ENCODE measurements at regions not wholly inside any gene's neighbourhood (a gene's known extent, or its start where the extent isn't known, plus 50 kb on each side); places are given as distances from the start of the nearest gene placed in this dataset.
"Not testable (repeated sequence)": the region's sequence is repeated elsewhere in the genome, so short reads cannot be mapped to it uniquely, and the experiment has no call there.

DNA sequence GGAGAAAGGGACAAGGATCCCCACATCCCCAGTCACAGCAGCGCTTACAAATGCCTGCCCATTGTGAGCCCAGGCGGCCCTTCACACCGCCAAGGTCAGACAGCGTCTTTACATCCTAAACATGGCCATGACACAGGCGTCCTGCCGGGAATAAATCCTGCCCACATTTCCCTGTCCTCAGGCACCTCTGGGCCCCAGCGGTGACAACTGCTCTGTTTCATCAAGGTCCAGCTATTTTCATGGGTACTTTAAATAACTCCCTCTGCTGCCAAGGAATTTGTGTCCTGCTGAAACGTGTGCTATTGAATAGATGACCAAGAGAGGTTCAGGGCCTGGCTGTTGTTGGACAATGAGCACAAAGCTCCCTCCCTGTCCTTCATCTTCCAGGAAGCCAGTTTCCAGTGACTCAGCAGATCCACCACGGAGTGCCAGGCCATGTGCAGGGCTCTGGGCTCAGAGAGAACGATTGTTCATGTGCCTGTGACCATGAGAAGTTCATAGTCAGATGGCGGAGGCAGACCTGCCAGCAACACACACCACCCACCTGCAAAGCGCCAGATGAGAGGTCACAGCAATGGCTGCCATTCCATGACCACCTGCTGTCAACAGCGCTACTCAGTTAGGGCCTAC is 195.8 kb downstream of the MATN1 start:
- DNase-seq (ENCODE audit: low read depth in 2 of 2), result no peak

DNA sequence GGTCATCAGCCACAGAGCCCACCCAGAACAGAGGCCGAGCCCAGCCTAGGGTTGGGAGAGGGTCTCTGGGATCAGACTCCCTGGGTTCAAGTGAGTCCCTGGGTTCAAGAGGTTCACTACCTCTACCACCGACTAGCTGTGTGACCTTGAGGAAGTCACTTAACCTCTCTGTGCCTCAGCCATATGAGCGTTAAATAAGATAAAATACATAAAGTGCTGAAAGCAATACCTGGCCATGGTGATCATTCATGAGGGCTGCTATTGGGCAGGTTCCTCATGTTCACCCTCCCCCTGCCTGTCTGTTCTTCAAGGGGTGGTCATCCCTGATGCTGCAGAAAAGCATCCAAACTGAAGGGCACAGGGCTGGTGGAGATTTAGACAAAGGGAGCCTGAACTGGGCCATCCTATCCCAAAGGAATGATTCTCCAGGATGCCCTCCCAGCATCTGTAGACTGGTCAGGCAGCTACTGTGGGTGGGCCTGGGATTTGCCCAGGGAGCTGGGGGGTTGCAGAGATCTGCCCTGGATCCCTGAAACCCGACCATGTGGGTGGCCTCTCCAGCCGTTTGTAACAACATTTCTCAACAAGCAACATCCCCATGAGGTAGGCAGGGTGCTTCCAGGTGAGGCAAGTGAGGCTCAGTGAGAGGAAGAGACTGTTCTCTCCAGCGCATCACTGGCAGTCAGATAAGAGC is 196.6 kb downstream of the MATN1 start:
- DNase-seq (ENCODE audit: low read depth in 2 of 2), result no peak

DNA sequence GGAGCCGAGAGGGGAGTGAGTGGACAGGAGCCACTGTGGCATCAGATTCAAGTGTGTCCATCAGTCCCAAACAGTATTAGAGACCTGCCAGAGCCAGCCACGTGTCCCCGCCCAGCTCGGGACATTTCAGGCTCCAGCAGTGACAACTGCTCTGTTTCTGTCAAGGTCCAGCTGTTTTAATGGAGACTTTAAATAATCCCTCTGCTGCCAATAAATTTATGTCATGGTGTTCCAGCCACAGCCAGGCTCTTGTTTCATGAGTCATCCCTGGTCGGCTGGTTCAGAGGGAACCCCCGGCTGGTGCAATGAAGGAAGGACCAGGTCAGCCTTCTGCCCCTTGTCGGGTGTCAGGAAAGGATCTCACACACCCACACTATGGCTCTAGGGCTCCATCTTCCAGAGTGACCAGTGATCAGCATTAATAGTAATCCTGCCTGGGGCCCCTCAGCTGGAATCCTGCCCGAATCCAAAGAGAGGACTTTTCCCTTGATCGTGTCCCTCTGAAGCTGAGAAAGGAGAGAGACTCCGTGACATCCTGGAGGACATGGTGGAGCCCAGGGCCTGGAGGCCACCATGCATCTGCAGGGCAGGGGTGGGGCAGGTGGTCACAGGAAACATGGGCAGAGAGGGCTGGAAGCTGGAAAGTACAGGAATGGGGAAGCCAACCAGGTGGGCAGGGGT is 197.3 kb downstream of the MATN1 start:
- no peak for DNase-seq (ENCODE audit: low read depth in 2 of 2)

DNA sequence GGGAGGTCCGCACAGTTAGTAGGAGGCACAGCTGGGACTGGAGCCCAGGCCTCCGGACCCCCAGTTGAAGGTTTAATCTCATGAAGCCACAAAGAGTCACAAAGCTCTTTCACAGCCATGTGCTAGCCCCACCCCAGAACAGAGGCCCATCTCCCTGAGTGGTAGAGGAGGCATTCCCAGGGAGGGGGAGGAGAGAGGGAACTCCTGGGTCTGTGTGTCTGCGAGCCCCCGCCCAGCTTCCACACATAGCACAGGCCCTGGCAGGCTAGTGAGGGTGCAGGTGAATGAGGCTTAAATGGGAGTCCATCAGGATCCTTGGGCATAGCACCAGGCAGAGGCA is 197.8 kb downstream of the MATN1 start:
- DNase-seq (ENCODE audit: low read depth in 2 of 2), result no peak

DNA sequence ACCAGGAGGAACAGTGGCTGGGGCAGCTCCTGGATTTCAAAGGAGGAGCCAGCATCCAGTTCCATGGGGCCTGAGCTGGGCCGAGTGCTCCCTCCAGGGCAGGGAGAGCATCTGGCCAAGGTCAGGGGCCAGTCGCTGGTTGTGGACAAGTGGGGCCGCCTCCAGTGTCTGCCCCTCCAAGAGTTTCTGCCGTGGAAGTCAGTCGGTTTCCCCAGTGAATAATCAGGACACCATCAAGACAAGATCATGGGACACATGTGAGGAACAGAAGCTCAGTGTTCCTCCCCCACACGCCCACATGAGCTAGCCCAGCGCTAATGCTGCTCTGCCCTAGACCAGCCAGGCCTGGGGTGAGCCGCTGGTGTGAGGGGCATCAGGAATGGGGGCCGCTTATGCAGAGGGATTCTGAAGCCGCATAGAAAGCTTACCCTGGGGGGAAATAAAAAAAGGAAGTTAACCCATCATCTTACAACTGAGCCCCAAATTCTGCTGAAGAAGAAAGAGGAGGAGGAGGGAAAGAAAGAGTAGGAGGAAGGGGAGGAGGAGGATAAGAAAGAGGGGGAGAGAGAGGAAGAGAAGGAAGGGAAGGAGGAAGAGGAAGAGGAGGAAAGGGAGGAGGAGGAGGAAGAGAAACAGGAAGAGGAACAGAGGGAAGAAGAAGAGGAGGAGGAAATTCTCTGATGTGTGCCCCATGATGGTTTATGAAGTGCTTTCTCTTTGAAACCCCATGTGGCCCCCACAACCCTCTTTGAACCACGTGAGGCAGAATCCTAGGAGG is 198.4 kb downstream of the MATN1 start:
- no peak for DNase-seq (ENCODE audit: low read depth in 2 of 2)

DNA sequence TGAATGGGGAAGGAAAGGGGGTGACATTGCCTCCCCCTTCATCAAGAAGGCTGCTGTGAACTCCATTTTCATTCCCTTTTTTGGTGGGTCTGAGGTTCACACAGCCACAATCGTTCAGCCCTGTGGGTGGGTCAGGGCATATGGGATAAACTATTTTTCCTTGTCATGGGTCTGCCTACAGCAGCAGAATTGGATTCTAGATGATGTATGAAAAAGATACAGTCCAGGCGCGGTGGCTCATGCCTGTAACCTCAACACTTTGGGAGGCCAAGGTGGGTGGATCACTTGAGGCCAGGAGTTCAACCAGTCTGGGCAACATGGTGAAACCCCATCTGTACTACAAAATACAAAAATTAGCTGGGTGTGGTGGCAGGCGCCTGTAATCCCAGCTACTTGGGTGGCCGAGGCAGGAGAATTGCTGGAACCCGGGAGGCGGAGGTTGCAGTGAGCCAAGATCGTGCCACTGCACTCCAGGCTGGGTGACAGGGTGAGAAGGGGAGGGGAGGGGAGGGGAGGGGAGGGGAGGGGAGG is 199.3 kb downstream of the MATN1 start:
- not testable (repeated sequence) for DNase-seq (ENCODE audit: low read depth in 2 of 2)

DNA sequence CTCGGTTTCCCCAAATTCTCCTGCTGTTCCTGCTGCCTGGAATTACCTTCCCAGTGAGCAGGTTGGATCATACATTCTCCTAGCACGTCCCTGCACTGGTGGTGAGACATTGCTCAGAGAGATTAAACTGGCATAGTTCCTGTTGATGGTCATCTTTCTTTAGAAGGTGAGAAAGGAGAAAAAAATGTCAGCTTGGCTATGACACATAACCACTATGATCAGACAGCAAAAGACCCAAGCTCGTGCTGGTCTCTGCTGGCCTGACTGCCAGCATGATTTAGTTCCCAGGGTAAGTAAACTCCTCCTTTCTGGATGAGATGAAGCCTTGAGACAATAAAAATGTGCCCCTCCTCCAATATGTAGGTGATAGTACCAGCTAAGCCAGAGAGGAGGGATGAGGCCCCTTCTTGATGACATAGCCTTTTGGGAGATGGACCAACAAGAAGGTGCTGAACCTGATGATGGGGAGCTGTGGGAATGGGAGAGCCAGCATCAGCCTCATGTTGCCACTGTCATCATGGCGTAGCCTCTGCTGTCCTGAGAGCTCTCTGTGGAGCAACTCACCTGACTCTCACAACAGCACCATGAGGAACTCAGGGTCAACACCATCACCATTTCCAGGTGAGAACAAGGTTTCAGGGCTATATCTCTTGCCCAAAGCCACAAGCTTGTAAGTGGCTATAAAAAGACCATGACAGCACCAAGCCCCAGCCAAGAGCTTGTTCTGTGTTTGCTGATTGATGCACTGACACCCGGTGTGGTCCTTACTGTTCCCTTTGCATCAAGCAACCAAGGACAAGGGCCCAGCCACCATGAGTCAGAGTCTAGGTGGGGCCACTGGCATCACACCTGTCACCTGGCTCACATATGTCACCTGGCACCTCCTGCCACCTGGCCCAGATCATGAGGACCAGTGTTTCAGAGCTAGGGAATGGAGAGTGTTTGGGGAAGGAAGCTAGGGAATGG is 200.0 kb downstream of the MATN1 start:
- no peak for DNase-seq (ENCODE audit: low read depth in 2 of 2)

DNA sequence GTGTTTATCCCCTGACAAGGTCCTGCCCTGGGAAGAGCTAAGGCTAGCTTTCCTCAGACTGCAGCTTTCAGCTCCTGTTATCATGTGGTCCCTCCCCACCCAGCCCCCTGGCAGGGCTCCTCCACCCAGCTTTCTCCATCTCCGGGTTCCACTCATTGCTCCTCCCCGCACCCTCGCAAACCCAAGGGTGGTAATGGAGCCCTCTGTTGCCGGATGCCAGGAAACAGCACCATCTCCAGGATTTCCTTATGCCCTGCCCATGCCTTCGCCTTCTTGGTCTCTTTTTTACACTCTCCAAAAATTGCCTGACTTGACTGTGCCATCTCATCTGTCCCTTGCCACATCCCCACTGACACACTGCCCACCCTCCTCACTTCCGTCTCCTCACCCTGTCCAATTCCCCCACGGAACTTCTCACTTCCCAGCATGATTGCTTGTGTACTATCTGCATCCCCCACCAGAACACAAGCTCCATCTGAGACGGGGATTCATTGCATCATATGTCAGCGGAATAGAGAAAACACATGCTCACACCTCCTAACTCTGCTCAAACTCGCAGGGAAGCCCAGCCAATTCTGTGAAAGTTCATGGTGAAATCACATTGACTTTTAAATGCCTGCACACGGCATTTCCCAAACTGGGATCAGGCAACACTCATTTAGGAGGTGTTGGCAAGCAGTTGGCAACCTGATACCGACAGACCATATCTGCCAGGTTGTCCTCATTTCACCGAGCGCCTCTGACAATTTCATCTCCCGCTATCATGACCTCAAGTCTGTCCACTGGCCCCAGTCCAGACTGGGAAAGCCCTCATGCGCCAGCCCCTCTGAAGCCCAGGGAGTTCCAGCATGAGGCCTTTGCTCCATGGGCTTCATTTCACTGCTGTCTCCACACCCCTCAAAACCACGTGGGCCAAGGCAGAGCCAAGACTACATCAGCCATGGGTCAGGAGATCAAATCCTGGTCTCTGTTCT is 201.1 kb downstream of the MATN1 start:
- no peak for DNase-seq (ENCODE audit: low read depth in 2 of 2)

DNA sequence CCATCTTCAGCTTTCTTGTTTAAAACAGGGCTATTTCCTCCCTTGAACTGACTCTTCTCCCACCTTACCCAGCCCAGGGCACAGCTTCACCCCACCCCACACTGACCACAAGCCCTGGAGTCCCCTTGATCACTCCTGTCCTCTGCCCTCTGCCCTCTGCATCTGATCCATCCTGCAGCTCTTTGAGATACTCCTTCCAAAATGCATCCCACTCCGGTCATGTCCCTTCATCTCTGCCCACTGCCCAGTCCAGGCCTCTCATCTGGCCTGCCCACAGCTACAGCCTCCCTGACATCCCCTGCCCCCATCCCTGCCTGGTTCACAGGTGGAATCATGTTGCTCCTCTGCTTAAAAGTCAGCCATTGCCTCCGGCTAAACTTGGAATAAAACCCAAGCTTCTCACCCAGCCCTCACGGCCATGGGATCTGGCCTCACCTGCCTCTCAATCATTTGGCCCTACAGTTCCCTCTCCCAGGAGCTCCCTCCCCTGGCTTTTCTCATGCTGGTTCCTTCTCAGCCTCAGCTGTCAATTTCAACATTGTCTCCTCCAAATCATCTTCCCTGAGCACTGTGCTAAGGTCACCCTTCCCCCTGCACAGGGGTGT is 202.0 kb downstream of the MATN1 start:
- DNase-seq (ENCODE audit: low read depth in 2 of 2), result no peak

DNA sequence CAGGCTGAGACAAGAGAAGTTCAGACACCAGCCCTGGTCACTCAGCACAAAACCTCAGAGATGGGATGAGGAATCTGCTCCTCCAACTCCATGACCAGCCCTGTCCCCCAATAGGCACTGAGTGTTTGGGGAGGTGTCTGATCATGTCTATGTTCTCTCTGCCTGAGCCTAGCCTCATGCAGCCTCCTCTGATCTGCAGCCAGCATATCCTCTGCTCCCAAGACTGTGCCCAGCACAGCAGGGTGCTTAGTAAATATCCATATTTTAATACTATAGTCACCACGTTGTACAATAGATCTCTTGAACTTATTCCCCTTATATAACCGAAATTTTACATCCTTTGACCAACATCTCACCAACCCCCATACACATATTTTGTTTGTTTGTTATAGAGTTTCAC is 202.9 kb downstream of the MATN1 start:
- DNase-seq (ENCODE audit: low read depth in 2 of 2), result no peak

DNA sequence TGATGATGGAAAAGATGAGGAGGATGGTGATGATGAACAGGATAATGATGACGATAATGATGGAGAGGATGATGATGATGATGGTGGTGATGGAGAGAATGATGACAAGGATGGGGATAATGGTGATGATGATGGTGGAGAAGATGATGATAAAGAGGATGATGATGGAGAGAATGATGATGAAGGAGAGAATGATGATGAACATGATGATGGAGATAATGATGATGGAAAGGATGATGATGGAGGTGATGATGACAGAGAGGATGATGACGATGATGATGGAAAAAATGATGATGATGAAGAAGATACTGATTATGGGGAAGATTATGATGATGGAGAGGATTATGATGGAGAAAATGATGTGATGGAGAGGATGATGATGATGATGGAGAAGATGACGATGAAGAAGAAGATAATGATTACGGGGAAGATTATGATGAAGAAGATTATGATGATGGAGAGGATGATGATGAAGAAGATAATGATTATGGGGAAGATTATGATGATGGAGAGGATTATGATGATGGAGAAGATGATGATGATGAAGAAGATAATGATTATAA is 204.1 kb downstream of the MATN1 start:
- DNase-seq (ENCODE audit: low read depth in 2 of 2), result no peak

DNA sequence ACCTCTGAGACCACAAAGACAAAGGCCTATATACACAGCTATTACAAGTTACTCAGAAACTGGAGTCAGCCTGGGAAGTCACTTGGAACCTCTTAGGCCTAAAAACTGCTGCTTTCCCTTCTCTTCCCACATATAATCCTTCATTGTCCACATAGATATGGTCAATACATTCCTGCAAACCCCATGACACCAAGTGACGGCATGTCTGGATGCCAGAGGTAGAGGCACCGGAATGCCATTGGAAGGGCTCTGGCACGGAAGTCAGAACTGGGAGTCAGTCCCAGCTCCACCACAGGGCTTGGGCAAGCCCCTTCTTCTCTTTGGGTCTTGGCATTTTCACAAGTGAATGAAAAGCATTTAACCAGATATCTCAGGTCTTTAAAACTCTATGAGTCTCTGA is 204.7 kb downstream of the MATN1 start:
- DNase-seq (ENCODE audit: low read depth in 2 of 2), result no peak

DNA sequence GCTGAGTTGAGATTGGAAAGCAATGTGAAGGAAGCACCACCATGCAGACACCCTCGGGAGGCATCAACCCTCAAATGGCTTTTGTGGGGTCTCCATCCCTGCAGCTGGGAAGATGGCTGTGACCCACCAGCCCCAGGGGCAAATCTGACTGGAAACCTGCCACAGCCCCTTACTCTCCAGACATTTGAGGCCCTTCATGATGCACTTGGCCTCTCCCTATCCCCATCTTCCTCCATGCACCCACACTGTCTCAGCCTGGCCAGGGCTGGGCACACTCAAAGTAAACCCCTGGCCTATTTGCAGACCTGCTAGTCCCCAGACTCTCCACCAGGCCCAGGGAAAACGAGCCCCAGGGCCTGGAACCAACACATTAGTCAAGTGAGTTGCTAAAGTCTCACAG is 205.2 kb downstream of the MATN1 start:
- DNase-seq (ENCODE audit: low read depth in 2 of 2), result no peak

DNA sequence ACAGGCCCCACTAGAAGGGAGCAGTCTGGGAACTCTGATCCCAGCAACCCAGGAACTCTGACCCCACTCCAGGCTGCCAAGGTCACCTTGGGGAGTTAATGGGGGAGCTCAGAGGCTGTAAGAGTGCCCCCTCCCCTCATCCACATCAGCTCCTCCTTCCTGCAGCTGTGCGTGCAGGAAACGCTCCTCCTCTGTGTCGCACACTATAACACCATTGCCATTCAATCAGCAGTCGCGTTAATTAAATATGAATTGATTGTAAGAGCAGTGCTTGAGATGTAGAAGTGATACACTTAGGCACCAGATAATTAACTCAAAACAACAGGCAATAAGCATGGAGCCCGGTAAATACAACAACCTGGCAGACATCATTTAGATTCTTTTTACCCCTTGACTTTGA is 205.7 kb downstream of the MATN1 start:
- DNase-seq (ENCODE audit: low read depth in 2 of 2), result not testable (repeated sequence)

DNA sequence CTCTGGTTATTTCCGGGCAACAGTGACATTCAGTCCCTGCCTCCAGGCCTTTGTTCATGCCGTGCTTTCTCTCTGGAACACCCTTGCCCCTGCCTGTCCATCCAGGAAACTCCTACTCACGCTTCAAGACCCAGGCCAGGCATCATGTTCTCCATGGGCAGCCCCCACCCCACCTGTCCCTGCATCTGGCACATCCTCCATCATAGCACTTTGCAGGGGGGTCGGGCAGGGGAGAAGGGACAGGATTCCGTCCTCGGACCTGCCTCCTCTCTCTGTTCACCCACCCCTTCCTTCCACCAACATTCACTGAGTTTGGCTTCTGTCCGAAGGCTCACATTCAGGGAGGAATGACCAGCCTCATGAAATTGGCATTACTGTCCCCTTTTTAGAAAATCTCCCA is 206.1 kb downstream of the MATN1 start:
- not testable (repeated sequence) for DNase-seq (ENCODE audit: low read depth in 2 of 2)

DNA sequence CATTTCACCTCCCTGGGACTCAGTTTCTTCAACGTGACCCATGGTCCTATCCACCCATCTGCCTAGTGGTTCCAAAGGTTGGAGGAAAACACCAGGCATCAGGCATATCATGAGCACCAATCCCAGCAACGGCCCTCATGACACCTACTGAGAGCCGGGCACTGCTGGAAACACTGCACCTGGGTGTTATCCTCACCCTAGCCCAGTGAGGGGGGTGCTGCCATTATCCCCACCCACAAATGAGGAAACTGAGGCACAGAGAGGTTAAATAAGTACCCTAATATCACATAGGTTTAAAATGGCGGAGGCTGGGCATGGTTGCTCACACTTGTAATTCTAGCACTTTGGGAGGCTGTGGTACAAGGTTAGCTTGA is 206.9 kb downstream of the MATN1 start:
- DNase-seq (ENCODE audit: low read depth in 2 of 2), result no peak

DNA sequence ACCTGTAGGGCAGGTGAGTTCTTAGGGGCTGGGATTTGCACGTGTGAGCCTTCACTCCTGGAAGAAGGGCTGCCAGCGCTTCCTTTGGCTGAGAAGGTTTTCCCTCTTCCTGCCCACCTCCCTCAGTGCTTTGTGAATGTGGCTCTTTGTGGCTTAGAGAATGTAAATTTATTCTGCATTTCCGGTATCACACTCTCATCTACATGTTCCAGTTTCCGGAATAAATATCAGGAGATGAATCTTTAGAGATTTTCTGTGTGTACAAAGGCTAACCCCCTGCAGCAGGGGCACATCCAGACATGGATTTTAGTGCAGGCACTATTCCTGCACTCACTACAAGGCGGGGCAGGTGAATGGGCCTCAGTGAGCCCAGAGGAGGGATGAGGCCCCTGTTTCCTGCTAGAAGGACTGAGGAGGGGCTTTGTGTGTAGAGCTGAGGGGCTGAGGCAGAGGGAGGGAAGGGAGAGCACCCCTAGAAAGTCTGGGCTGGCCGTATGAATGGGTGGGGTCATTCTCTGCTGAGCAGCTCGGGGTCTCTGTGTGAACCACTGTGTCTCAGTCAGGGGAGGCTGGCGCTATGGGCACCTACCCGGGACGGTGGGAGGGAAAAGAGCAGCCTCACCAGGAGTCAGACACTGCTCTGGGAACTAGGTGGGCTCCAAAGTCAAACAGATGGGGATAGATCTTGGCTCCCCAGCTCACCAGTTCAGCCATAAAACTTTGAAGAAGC is 207.5 kb downstream of the MATN1 start:
- DNase-seq (ENCODE audit: low read depth in 2 of 2), result no peak

DNA sequence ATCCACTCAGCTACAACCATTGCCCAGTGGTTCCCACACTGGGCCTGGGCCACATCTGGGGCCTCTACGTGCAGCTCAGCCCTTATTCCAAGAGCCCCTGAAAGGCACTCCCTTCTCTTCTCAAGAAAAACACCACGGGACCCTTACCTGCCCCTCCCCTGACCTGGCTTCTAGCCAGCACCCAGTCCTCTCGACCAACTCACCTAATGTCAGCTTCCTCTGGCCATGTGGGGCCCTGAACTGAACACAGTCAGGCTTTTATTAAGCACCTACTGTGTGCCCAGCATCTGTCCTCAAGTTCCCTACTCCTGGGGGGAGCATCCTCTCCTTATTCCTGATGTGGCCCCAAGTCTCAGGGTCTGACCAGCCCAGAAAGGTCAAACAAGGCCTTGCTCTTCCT is 208.4 kb downstream of the MATN1 start:
- no peak for DNase-seq (ENCODE audit: low read depth in 2 of 2)
